ENCODE measurements at regions not wholly inside any gene's neighbourhood (a gene's known extent, or its start where the extent isn't known, plus 50 kb on each side); places are given as distances from the start of the nearest gene placed in this dataset.

DNA sequence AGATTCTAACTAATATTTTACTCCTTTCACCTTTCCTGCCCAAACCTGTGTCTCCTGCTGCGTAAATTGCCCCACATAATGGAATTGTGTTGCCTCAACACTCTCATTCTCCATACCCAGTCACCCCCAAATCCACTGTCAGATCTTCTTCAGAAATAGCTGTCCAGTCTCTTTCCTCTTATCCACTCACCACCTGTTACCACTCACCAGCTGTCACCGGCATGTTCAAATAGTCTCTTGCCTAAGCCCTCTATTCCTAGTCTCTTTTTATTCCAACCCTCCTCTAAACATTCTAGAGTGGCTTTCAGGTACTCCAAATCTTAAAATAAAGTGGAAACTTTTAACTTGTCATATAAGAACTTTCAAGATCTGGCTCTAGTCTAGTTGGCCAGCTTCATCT, 262.0 kb upstream of the FBXL7 start:
- TF ChIP-seq CTCF (conservative IDR thresholded peaks at IDR 0.05; ENCODE audit: low read depth, low read length) (no peak), EZH2 (IDR thresholded peaks at IDR 0.05; ENCODE audit: low read length, unreplicated experiment) (no peak)

All from PC-3 (cell line).